Left colon (tissue), 2 donors: ENCODE measurements at regions not wholly inside any gene's neighbourhood (a gene's known extent, or its start where the extent isn't known, plus 50 kb on each side); places are given as distances from the start of the nearest gene placed in this dataset.
A peak's percentile ranks its signal among the peaks of the same experiment; 100 is the strongest.
"Not testable (repeated sequence)": the region's sequence is repeated elsewhere in the genome, so short reads cannot be mapped to it uniquely, and the experiment has no call there.

ENCODE experiments used
- ATAC-seq: fragments of 200-7000 bp; cut with Tn5 transposase; one replicate; pipeline ENCODE4 v1.9.1; 2020; ENCODE audit warnings: mild to moderate bottlenecking, moderate library complexity
- DNase-seq, 2 donors: peaks; one replicate each; pipeline ENCODE4 v3.0.0-alpha.2; 2020
- intact Hi-C, 2 donors: fragments of 100-400 bp; cut with DNase I in 1 of 2; cut with micrococcal nuclease in 1 of 2; formaldehyde crosslinking; loops; one replicate each; pipeline versions ENCODE4 v1.11.2 to v1.14.0; 2022; cut with DNase I, micrococcal nuclease
- donor health status: DM: no; HTN: no; CAD: no.
- donor health status: DM: yes; HTN: yes; CAD: no.

DNA sequence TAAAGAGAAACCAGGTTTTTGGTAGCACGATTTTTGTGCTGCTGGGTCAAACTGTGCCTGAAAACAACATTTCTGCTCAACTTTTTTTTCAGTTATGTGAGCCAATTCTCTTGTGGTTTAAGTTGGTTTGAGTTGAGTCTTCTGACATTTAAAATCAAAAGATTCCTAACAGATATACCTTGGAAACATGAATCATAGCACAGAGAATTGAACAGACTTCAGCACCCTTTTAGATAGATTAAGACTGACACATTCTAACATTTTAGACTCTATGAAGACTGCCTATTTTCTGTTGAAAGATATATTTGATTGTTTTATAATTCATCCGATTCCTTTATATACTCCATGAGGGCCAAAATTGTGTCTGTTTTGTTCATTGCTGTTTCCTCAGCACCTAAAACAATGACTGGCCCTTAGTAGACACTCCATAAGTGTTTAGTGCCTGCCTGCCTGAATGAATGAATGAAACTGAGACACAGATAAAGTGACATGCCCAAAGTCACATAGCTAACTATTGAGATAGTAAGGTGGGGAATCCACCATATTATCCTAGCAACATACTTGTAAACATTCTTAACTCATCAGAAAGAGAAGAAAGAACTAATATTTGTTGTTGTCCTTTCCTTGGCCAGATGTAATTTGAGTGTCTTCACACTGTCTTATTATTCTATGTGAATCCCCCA, 624.0 kb downstream of the MID1IP1 start:
- intact Hi-C loops, result no loop called here
- ATAC-seq (no peak), DNase-seq (no peak)

DNA sequence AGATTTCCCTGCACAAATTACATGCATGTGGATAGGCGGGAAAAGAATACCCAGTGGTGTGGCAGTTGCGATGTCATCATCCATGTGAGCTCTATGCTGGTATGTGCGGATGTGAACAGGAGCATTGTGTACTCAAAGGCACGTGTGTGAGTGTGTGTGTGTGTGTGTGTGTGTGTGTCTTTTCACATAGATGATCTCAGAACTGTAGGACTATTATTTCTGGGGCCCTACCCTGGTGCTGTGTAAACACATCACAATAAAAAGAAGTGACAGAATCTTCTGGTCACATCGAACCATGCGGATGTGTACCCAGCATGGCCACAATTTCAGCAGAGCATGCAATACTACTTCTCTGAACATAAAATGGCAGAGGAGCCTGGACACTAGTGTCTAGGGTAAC, 624.8 kb downstream of the MID1IP1 start:
- intact Hi-C loops, result no loop called here
- no peak for DNase-seq
- ATAC-seq, result peak; percentile 73

GRCh38 chrX:39427492-39427891, 626.2 kb downstream of the MID1IP1 start:
- peak; percentile 46 for ATAC-seq
- intact Hi-C loops, result no loop called here
- no peak for DNase-seq

DNA sequence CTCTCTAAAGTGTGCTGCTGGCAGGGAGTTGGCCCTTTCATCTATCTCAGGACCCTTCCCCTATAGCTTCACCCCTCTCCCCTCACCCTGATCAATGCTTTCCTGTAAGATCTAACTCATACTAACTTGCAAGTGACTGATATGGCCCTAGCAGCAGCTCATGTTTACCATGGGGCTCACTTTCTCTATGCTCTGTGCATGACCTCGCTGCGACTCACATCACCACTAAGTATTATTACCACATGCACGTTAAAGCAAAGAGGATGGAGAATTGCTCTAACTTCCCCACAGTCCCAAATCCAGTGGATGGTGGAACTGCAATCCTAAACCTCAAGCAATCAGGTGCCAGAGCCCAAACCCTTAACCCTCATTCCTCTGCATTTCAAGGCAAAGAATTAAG, 626.6 kb downstream of the MID1IP1 start:
- intact Hi-C loops, result no loop called here
- DNase-seq, result no peak
- no peak for ATAC-seq

DNA sequence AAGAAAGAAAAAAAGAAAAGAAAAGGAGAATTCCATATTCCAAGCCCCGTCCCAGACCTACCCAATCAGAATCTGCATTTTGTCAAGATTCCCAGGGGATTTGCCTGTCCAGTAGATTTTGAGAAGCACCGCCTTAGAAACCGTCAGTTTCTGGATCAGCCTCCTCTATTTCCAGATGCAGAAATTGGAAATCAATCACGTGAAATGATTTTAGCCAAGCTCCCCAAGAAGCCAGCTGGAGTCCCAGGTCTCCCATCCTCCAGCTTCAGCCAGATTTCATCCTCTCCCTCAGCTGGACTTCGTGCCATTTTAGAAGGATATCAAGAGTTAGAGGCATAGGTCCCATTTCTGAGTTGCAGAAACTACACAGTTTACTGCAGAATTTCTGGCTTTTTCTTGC, 629.3 kb downstream of the MID1IP1 start:
- DNase-seq (no peak), ATAC-seq (no peak)
- intact Hi-C loops, result no loop called here

- intact Hi-C loops, result no loop called here
- DNase-seq, result no peak
- ATAC-seq, result peak; percentile 61
Measured at GRCh38 chrX:39431893-39432292, 630.6 kb downstream of the MID1IP1 start.

DNA sequence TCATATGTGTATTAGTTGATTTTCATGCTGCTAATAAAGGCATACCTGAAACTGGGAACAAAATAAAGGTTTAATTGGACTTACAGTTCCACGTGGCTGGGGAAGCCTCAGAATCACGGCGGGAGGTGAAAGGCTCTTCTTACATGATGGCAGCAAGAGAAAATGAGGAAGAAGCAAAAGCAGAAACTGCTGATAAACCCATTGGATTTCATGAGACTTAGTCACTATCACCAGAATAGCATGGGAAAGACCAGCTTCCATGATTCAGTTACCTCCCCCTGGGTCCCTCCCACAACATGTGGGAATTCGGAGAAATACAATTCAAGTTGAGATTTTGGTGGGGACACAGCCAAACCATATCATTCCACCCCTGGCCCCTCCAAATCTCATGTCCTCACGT, 633.4 kb downstream of the MID1IP1 start:
- intact Hi-C loops, DNase-seq, ATAC-seq: not testable (repeated sequence)

DNA sequence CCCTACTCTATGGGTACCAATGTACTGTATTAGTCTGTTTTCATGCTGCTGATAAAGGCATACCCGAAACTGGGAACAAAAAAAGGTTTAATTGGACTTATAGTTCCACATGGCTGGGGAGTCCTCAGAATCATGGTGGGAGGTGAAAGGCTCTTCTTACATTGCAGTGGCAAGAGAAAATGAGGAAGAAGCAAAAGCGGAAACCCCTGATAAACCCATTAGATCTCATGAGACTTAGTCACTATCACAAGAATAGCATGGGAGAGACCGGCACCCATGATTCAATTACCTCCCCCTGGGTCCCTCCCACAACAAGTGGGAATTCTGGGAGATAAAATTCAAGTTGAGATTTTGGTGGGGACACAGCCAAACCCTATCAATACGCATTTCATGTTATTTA, 635.3 kb downstream of the MID1IP1 start:
- ATAC-seq, intact Hi-C loops, DNase-seq: not testable (repeated sequence)

DNA sequence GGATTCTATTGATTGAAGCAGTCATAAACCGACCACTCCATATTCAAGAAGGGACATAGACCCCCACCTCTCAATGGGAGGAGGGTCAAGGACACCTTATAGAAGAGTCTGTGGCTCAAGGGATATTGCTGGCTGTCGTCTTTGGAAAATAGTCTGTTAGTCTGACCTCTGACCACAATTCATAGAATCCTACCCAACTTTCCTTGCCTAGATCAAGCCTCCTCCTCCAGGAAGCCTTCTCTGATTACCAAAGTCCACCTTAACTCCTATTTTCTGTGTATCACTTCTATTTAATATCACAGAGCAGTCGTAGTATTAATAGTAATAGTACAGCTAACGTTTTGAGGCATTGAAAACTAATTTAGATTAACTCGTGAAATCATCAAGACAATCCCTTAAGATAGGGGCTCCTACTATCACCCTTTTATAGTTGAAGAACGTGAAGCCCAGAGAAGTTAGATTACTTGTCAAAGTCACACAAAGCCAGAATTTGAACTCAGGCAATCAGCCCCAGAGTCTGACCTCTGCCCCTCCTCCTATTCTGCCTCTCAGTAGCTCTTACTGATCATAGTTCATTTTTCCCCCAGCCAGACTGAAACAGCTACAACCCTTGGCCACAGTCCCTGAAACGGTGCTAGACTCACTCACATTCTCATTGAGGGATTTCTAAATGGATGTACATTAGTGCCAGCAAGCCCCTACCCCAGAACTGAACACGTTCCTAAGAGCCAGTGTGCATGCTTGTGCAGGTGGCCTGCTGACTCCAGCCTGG, 636.6 kb downstream of the MID1IP1 start:
- intact Hi-C loops, result no loop called here
- DNase-seq (no peak), ATAC-seq (no peak)

GRCh38 chrX:39438603-39439602, 637.6 kb downstream of the MID1IP1 start:
- DNase-seq (no peak), ATAC-seq (no peak)
- intact Hi-C loops, result no loop called here

DNA sequence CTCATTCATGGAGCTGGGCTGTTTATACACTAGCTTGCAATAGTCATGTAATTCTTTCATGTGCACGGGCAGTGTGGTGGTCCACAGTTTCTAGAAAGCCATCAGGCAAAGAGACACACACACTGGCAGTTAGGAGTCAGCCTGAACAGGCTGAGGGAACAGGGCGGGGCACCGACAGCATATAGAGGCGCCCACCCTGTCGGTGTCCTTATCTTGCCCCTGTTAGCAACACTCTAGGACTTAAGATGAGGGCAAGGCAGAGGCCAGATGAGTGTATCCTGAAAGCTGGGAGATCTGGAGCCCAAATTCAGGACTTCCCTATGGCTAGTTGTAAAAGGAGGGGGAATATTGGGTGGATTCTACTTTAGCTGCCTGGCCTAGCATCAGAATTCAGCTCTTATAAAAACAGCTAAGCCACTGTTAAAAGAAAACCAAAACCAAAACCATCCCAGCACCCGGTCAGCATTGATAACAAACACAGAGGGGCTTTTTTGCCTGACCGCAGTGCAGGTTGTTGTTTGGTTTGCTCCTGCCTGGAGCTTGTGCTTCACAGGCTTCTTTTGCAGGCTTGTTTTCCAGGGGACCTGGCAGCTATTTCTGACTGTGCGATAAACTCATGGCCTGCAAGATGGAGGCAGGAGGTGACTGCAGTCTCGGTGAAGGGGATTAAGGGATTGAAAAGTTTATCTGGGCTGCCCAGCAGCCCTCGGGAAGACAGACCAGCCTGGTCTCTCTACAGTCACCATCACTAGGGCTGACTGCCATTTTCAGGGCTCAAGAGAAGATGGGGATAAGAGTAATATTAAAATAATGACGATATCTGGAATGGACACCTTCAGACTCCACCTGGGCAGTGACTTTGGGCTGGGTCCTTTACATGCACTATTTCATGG, 638.9 kb downstream of the MID1IP1 start:
- DNase-seq, result no peak
- intact Hi-C loops, result no loop called here
- no peak for ATAC-seq

- no peak for ATAC-seq
- no peak for DNase-seq
- intact Hi-C loops, result no loop called here
Measured at GRCh38 chrX:39440799-39441284, 639.6 kb downstream of the MID1IP1 start.

DNA sequence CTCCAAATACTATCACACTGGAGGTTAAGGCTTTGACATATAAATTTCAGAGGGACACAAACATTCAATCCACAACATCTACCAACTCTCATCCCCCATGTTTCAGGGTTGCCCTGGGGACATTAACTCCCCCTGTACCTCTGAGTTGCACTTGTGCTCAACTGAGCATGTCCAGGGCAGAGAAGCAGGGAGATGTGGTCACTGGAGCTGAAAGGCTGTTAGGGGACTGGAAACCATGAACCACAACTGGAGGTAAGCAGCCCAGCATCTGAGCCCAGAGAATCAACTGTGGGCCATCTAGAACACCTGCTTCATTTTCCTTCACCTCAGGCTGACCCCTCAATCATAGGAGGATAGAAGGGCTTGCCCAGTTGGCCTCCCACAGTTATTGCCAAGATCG, 641.1 kb downstream of the MID1IP1 start:
- ATAC-seq (no peak), DNase-seq (no peak)
- intact Hi-C loops, result no loop called here

DNA sequence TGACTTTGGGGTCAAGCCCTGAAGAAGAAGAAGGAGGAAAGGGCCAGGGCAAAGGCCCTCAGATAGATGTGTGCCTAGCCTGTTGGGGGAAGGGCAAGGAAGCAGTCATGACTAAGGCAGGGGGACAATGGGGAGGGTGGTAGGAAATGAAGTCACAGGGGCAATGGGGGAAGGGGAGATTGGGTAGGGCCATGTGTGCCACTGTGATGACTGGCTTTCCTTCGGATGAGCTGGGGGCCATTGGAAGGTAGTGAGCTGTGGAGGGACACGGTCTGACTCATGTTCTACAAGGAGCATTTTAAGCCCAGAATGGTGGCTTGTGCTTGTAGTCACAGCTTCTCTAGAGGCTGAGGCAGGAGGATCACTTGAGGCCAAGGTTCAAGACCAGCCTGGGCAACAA, 642.0 kb downstream of the MID1IP1 start:
- DNase-seq, result no peak
- intact Hi-C loops, result no loop called here
- no peak for ATAC-seq

- ATAC-seq, result no peak
- peak in 1 of 2 donors; percentile 57 for DNase-seq
- intact Hi-C loops, result no loop called here
Measured at GRCh38 chrX:39445336-39445735, 644.1 kb downstream of the MID1IP1 start.

DNA sequence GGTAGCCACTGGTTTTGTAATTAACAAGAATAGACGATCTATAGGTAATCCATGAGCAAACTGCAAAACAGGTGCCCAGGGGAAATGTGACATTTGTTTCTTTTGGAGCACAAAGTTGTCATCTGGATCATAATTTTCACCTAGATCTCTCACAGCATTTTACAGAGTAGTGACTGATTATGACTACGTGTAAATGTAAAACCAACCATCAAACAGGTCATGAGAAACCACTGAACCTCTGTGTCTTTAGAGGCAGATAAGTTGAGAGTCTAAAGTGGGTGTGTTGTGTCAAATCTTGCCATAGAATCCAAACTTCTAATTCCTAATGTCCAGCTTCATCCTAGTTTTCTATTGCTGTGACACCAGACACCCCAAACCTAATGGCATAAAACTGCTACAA, 648.1 kb downstream of the MID1IP1 start:
- intact Hi-C loops, result no loop called here
- DNase-seq (no peak), ATAC-seq (no peak)

- DNase-seq, result no peak
- no peak for ATAC-seq
- intact Hi-C loops, result no loop called here
Measured at GRCh38 chrX:39450234-39450977, 647.4 kb downstream of the BCOR start.

GRCh38 chrX:39451046-39451445, 646.7 kb downstream of the BCOR start:
- intact Hi-C loops, result no loop called here
- ATAC-seq, result no peak
- DNase-seq, result no peak
